Naive thymus-derived CD8-positive, alpha-beta T cell (primary cell): ENCODE measurements at regions not wholly inside any gene's neighbourhood (a gene's known extent, or its start where the extent isn't known, plus 50 kb on each side); places are given as distances from the start of the nearest gene placed in this dataset.

Experiments
- ATAC-seq, 2 donors: fragments of 150-1000 bp; cut with Tn5 transposase in 1 of 2; sonication (Bioruptor Pico), chemical (Tn5 transposase) in 1 of 2; 1 replicate in 1 of 2; 2 replicates in 1 of 2; pipeline ENCODE4 v1.10.0; 2021; ENCODE audit warnings: mild to moderate bottlenecking in 2 of 2, moderate library complexity in 2 of 2
- POLR2A ChIA-PET: fragments of 350-600 bp; sonication (Branson Sonifier 250); formaldehyde crosslinking; loops from one replicate; lab custom pipeline; 2021; ENCODE audit warnings: antibody characterized with exemption; lab: Charles Lee
- DNase-seq, 10 donors: peaks; one replicate each; pipeline versions ENCODE4 v3.0.0 to v3.0.0-alpha.2; 2020 to 2022
- H3K27ac Mint-ChIP-seq, 10 donors: one replicate each; pipeline ENCODE4 v1.8.0; 2020 to 2022; ENCODE audit warnings: mild to moderate bottlenecking in 10 of 10, mixed read lengths in 10 of 10, moderate library complexity in 4 of 10, inconsistent platforms in 1 of 10
- H3K27me3 Mint-ChIP-seq, 5 donors: one replicate each; pipeline ENCODE4 v1.8.0; 2021 to 2022; ENCODE audit warnings: mixed read lengths in 5 of 5
- H3K36me3 Mint-ChIP-seq, 3 donors: one replicate each; pipeline ENCODE4 v1.8.0; 2020 to 2022; ENCODE audit warnings: mixed read lengths in 3 of 3, mild to moderate bottlenecking in 2 of 3, inconsistent platforms in 1 of 3
- H3K4me1 Mint-ChIP-seq, 4 donors: one replicate each; pipeline ENCODE4 v1.8.0; 2021 to 2022; ENCODE audit warnings: mixed read lengths in 4 of 4
- H3K4me3 Mint-ChIP-seq, 10 donors: one replicate each; pipeline ENCODE4 v1.8.0; 2020 to 2022; ENCODE audit warnings: mild to moderate bottlenecking in 10 of 10, mixed read lengths in 10 of 10, moderate library complexity in 6 of 10, inconsistent platforms in 1 of 10
- H3K9me3 Mint-ChIP-seq, 9 donors: one replicate each; pipeline ENCODE4 v1.8.0; 2020 to 2022; ENCODE audit warnings: mixed read lengths in 9 of 9, mild to moderate bottlenecking in 3 of 9, inconsistent platforms in 1 of 9, moderate library complexity in 1 of 9

GRCh38 chr20:11716239-11716944 lies 201.3 kb upstream of the BTBD3 start:
- peaks cover 0 to 12% (median 2%) of the 10 kb centered on the region in 9 donors for H3K9me3 Mint-ChIP-seq
- DNase-seq (no peak), ATAC-seq (no peak)
- H3K36me3 Mint-ChIP-seq = no peaks in the 10 kb centered on the region
- no peak overlapping the region for H3K27ac Mint-ChIP-seq
- peaks cover 0 to 5% (median 0%) of the 10 kb centered on the region in 5 donors for H3K27me3 Mint-ChIP-seq
- no peak overlapping the region for H3K4me3 Mint-ChIP-seq
- H3K4me1 Mint-ChIP-seq = peaks cover 0 to 2% (median 0%) of the 10 kb centered on the region in 4 donors
- POLR2A ChIA-PET = no interaction called here

GRCh38 chr20:11716945-11717248 lies 200.8 kb upstream of the BTBD3 start:
- no peaks in the 10 kb centered on the region for H3K36me3 Mint-ChIP-seq
- DNase-seq (no peak), ATAC-seq (no peak)
- POLR2A ChIA-PET = no interaction called here
- H3K4me1 Mint-ChIP-seq = peaks cover 0 to 2% (median 0%) of the 10 kb centered on the region in 4 donors
- no peak overlapping the region for H3K27ac Mint-ChIP-seq
- H3K9me3 Mint-ChIP-seq = peaks cover 0 to 12% (median 2%) of the 10 kb centered on the region in 9 donors
- H3K27me3 Mint-ChIP-seq = peaks cover 0 to 5% (median 0%) of the 10 kb centered on the region in 5 donors
- no peak overlapping the region for H3K4me3 Mint-ChIP-seq

DNA sequence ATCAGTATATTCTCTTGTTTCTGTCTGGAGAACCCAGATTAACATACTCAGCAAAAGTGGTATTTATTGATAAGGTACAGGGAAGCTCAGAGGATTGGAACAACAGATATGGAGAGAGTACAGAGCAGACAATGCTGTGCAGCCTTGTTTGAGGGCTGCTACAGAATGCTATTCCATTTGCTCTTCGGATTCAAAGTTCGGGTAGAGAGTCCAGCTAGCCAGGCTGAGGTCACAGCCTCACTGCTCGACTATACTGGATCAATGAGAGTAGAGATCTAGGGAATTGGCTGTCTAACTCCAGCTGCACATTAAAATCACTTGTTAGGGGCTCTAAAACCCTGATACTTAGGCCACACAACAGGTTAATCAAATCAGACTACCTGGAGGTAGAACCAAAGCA lies 200.1 kb upstream of the BTBD3 start:
- peaks cover 0 to 5% (median 0%) of the 10 kb centered on the region in 5 donors for H3K27me3 Mint-ChIP-seq

DNA sequence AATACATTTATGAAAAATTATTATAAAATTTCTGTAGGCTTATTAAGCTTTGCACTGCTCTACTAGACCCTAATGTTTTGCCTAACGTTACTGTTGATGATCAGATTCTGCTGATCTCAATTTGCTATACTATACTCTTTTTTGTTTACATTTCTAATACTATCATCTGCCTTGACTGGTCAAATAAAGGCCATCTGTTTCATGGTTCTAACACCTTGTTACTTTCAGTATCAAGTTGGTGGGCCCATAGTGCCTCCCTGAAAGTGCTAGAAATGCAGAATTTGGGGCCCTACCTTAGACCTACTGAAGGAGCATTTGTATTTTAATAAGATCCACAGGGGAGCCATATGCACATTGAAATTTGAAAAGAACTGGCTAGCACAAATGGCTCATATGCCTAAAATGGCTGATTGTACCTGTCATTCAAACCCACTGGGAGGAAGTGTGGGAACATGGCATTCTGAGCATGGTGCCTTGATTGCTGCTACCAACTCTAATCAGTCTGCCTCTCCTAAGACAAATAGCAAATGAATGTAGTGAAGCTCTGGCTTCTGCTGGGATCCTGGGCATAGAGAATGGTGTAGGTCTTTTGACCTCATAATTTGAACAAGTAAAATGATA lies 199.1 kb upstream of the BTBD3 start:
- H3K9me3 Mint-ChIP-seq = peaks cover 0 to 12% (median 2%) of the 10 kb centered on the region in 9 donors
- H3K27ac Mint-ChIP-seq = no peak overlapping the region
- no peak for DNase-seq
- no peak for ATAC-seq
- POLR2A ChIA-PET = no interaction called here
- no peaks in the 10 kb centered on the region for H3K36me3 Mint-ChIP-seq
- no peak overlapping the region for H3K4me3 Mint-ChIP-seq
- peaks cover 0 to 5% (median 0%) of the 10 kb centered on the region in 5 donors for H3K27me3 Mint-ChIP-seq
- H3K4me1 Mint-ChIP-seq = peaks cover 0 to 2% (median 0%) of the 10 kb centered on the region in 4 donors

More for the DNA sequence above, 200.1 kb upstream of the BTBD3 start:
- POLR2A ChIA-PET = no interaction called here
- H3K4me3 Mint-ChIP-seq = no peak overlapping the region
- DNase-seq (no peak), ATAC-seq (no peak)
- no peaks in the 10 kb centered on the region for H3K36me3 Mint-ChIP-seq
- H3K9me3 Mint-ChIP-seq = peaks cover 0 to 12% (median 2%) of the 10 kb centered on the region in 9 donors
- H3K27ac Mint-ChIP-seq = no peak overlapping the region
- peaks cover 0 to 2% (median 0%) of the 10 kb centered on the region in 4 donors for H3K4me1 Mint-ChIP-seq

DNA sequence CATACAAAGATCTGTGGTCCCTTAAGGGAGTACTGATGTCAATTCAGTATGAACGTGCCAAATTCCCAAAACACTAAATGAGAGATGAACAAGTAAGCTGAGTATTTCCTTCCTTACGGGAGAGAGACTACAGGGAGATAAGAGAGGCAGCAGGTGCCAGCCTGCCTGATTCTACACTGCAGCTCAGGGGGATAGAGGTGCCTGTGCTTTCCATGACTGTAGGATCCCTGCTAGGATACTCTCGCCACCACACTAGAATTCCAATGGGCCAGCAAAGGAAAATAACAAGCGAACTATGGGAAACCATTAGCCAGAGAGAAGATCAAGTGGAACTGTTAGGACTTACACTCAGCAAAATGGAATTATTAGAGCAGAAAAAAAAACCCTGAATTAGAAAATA lies 198.5 kb upstream of the BTBD3 start:
- peaks cover 0 to 5% (median 0%) of the 10 kb centered on the region in 5 donors for H3K27me3 Mint-ChIP-seq
- H3K4me1 Mint-ChIP-seq = peaks cover 0 to 2% (median 0%) of the 10 kb centered on the region in 4 donors
- ATAC-seq (no peak), DNase-seq (no peak)
- no peak overlapping the region for H3K4me3 Mint-ChIP-seq
- H3K27ac Mint-ChIP-seq = no peak overlapping the region
- POLR2A ChIA-PET = no interaction called here
- peaks cover 0 to 12% (median 2%) of the 10 kb centered on the region in 9 donors for H3K9me3 Mint-ChIP-seq
- H3K36me3 Mint-ChIP-seq = no peaks in the 10 kb centered on the region

GRCh38 chr20:11721411-11721810 lies 196.3 kb upstream of the BTBD3 start:
- ATAC-seq (no peak), DNase-seq (no peak)
- Mint-ChIP-seq H3K27me3 (peaks cover 0 to 8% (median 0%) of the 10 kb centered on the region in 5 donors), H3K27ac (no peak overlapping the region), H3K4me1 (no peaks in the 10 kb centered on the region), H3K4me3 (no peak overlapping the region), H3K9me3 (peaks cover 0 to 17% (median 2%) of the 10 kb centered on the region in 9 donors), H3K36me3 (no peaks in the 10 kb centered on the region)
- POLR2A ChIA-PET = no interaction called here

DNA sequence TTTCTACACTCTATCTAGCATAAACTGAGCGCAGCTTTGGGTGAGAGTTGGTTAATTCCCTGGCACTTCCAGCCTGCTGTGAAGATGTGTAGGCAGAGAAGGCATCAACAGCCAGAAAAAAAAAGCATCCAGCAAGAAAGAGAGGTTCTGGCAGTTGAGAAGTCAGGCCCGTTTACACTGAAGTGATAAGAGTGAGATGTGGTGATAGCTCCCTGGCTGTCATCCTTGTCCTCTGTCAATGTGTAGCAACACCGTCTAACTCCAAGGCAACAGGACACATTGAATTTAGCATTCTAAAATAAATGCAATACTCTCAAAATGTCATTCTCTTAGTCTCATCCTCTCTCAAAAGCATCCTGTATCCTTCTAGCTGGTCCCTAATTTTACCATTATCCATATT lies 193.6 kb upstream of the BTBD3 start:
- Mint-ChIP-seq H3K27ac (no peak overlapping the region), H3K9me3 (peaks cover 0 to 16% (median 4%) of the 10 kb centered on the region in 9 donors), H3K36me3 (peaks cover 0 to 2% (median 0%) of the 10 kb centered on the region in 3 donors), H3K27me3 (peaks cover 0 to 5% (median 0%) of the 10 kb centered on the region in 5 donors), H3K4me3 (no peak overlapping the region), H3K4me1 (no peaks in the 10 kb centered on the region)
- no peak for DNase-seq
- ATAC-seq = no peak
- POLR2A ChIA-PET = no interaction called here

DNA sequence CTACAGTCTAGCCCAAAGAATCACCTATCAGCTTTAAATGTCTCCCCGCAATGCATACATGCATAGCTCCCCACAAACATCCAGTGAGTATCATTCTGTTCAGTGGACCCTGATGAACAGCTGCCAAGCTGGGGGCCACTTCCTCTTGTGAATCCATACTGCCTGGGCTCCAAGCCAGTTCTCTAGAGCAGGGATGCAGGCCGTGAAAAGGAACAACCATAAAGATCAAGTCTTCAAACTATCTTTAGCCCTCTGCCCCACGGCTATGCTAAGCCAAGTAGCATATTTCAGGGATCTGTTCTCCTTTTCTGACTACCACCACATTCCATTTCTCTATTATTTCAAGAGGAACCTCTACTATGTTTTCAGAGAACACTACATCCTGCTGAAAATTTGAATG lies 191.7 kb upstream of the BTBD3 start:
- Mint-ChIP-seq H3K4me1 (no peaks in the 10 kb centered on the region), H3K9me3 (peaks cover 5 to 32% (median 11%) of the 10 kb centered on the region in 9 donors), H3K4me3 (no peak overlapping the region), H3K27me3 (peaks cover 0 to 3% (median 0%) of the 10 kb centered on the region in 5 donors), H3K27ac (no peak overlapping the region), H3K36me3 (peaks cover 0 to 9% (median 0%) of the 10 kb centered on the region in 3 donors)
- DNase-seq (no peak), ATAC-seq (no peak)
- POLR2A ChIA-PET = no interaction called here

GRCh38 chr20:11727708-11728107 lies 190.0 kb upstream of the BTBD3 start:
- no peak overlapping the region for H3K4me3 Mint-ChIP-seq
- POLR2A ChIA-PET = no interaction called here
- ATAC-seq = no peak

GRCh38 chr20:11728937-11729336 lies 188.8 kb upstream of the BTBD3 start:
- Mint-ChIP-seq H3K4me3 (no peak overlapping the region), H3K36me3 (peaks cover 0 to 9% (median 0%) of the 10 kb centered on the region in 3 donors), H3K27ac (no peak overlapping the region), H3K27me3 (peaks cover 0 to 3% (median 0%) of the 10 kb centered on the region in 5 donors), H3K4me1 (no peaks in the 10 kb centered on the region), H3K9me3 (peaks cover 6 to 51% (median 14%) of the 10 kb centered on the region in 9 donors)
- POLR2A ChIA-PET = no interaction called here
- DNase-seq (no peak), ATAC-seq (no peak)

More at GRCh38 chr20:11727708-11728107, 190.0 kb upstream of the BTBD3 start:
- no peaks in the 10 kb centered on the region for H3K4me1 Mint-ChIP-seq
- peaks cover 6 to 48% (median 14%) of the 10 kb centered on the region in 9 donors for H3K9me3 Mint-ChIP-seq
- H3K27ac Mint-ChIP-seq = no peak overlapping the region
- H3K27me3 Mint-ChIP-seq = peaks cover 0 to 3% (median 0%) of the 10 kb centered on the region in 5 donors
- no peak for DNase-seq
- H3K36me3 Mint-ChIP-seq = peaks cover 0 to 9% (median 0%) of the 10 kb centered on the region in 3 donors

GRCh38 chr20:11729806-11730205 lies 187.9 kb upstream of the BTBD3 start:
- ATAC-seq = no peak
- Mint-ChIP-seq H3K36me3 (peaks cover 0 to 9% (median 0%) of the 10 kb centered on the region in 3 donors), H3K9me3 (peaks cover 6 to 49% (median 14%) of the 10 kb centered on the region in 9 donors), H3K4me3 (no peak overlapping the region), H3K27me3 (peaks cover 0 to 3% (median 0%) of the 10 kb centered on the region in 5 donors), H3K4me1 (no peaks in the 10 kb centered on the region), H3K27ac (no peak overlapping the region)
- no peak for DNase-seq
- POLR2A ChIA-PET = no interaction called here

- H3K27ac Mint-ChIP-seq = no peak overlapping the region
Observed at GRCh38 chr20:11734431-11734830, 183.3 kb upstream of the BTBD3 start.

DNA sequence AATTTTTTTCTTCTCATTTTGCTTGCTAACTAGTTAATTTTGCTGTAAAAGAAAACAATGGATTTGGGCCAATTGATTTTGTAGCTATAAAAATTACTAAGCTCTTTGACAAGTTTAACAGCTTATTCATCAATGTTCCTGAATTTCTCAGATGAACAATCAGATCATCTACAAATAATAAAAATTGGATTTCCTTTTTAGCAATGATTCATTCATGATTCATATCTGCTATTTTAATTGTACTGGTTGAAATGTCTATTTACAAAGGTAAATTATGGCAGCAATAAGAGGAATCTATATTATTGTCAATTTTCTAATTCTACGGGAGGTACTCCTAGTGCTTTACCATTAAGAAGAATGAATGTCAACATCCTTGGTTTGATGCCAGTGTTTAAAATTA lies 178.8 kb upstream of the BTBD3 start:
- Mint-ChIP-seq H3K36me3 (no peaks in the 10 kb centered on the region), H3K4me3 (no peak overlapping the region), H3K27me3 (peaks cover 0 to 11% (median 0%) of the 10 kb centered on the region in 5 donors), H3K4me1 (no peaks in the 10 kb centered on the region), H3K9me3 (peaks cover 0 to 12% (median 2%) of the 10 kb centered on the region in 9 donors), H3K27ac (no peak overlapping the region)
- ATAC-seq = no peak
- DNase-seq = no peak
- POLR2A ChIA-PET = no interaction called here

More at GRCh38 chr20:11734431-11734830, 183.3 kb upstream of the BTBD3 start:
- Mint-ChIP-seq H3K4me1 (no peaks in the 10 kb centered on the region), H3K4me3 (no peak overlapping the region), H3K36me3 (peaks cover 0 to 4% (median 0%) of the 10 kb centered on the region in 3 donors), H3K9me3 (peaks cover 7 to 31% (median 12%) of the 10 kb centered on the region in 9 donors), H3K27me3 (no peaks in the 10 kb centered on the region)
- ATAC-seq (no peak), DNase-seq (no peak)
- POLR2A ChIA-PET = no interaction called here
